Endodermal cell (in vitro differentiated cells): ENCODE measurements at regions not wholly inside any gene's neighbourhood (a gene's known extent, or its start where the extent isn't known, plus 50 kb on each side); places are given as distances from the start of the nearest gene placed in this dataset.

Source experiments
- DNase-seq: peaks from one replicate; pipeline ENCODE4 v3.0.0-alpha.2; 2017
- H3K27ac ChIP-seq: 2 replicates; pipeline ENCODE4 v1.5.1; 2013; ENCODE audit warnings: mild to moderate bottlenecking, low read depth, low read length, moderate library complexity
- H3K27me3 ChIP-seq: 2 replicates; pipeline ENCODE4 v1.6.1; 2013; ENCODE audit warnings: mild to moderate bottlenecking, low read length, moderate library complexity; ENCODE audit not compliant: insufficient read depth, control insufficient read depth, poor library complexity, severe bottlenecking
- H3K36me3 ChIP-seq: 2 replicates; pipeline ENCODE4 v1.7.0; 2013; ENCODE audit warnings: mild to moderate bottlenecking, low read length, moderate library complexity; ENCODE audit not compliant: control insufficient read depth, insufficient read depth
- H3K4me1 ChIP-seq: one replicate; pipeline ENCODE4 v1.7.0; 2013; ENCODE audit warnings: low read length; ENCODE audit not compliant: control insufficient read depth, insufficient read depth
- H3K4me3 ChIP-seq: 2 replicates; pipeline ENCODE4 v1.5.1; 2013; ENCODE audit warnings: mild to moderate bottlenecking, low read length, moderate library complexity
- H3K9ac ChIP-seq: 2 replicates; pipeline ENCODE4 v1.6.1; 2013; ENCODE audit warnings: mild to moderate bottlenecking, low read length, moderate library complexity; ENCODE audit not compliant: poor library complexity, severe bottlenecking; ENCODE audit errors: extremely low read depth
- H3K9me3 ChIP-seq: 2 replicates; pipeline ENCODE4 v1.6.1; 2013; ENCODE audit warnings: mild to moderate bottlenecking, low read length, moderate library complexity; ENCODE audit not compliant: control insufficient read depth
- H3K27ac Mint-ChIP-seq: 2 replicates; pipeline ENCODE4 v1.8.0; 2020; ENCODE audit warnings: mixed read lengths
- H3K27me3 Mint-ChIP-seq: 2 replicates; pipeline ENCODE4 v1.8.0; 2021; ENCODE audit warnings: mild to moderate bottlenecking, mixed read lengths; ENCODE audit not compliant: insufficient read depth
- H3K36me3 Mint-ChIP-seq: 2 replicates; pipeline ENCODE4 v1.8.0; 2020; ENCODE audit warnings: low read depth, mixed read lengths
- H3K4me1 Mint-ChIP-seq: 2 replicates; pipeline ENCODE4 v1.8.0; 2020; ENCODE audit warnings: mixed read lengths
- H3K4me3 Mint-ChIP-seq: 2 replicates; pipeline ENCODE4 v1.8.0; 2020; ENCODE audit warnings: mild to moderate bottlenecking, moderate library complexity, mixed read lengths
- H3K9me3 Mint-ChIP-seq: 2 replicates; pipeline ENCODE4 v1.8.0; 2020; ENCODE audit warnings: mild to moderate bottlenecking, mixed read lengths
- WGBS, 2 experiments: methylation state at CpG; one replicate each; pipeline versions ENCODE4 v1.1.5 to v1.1.7; 2013; ENCODE audit warnings: missing lambda C conversion rate in 2 of 2, mixed read lengths in 1 of 2; ENCODE audit not compliant: insufficient coverage in 1 of 2, insufficient read length in 1 of 2; 5-methylcytosine and 5-hydroxymethylcytosine counted together
- TF ChIP-seq, protein P1 (sequence below): fragments of 200-600 bp; sonication (generic); conservative IDR thresholded peaks from 2 replicates; pipeline ENCODE4 v1.5.0; 2021; ENCODE audit warnings: antibody characterized with exemption, mild to moderate bottlenecking

DNA sequence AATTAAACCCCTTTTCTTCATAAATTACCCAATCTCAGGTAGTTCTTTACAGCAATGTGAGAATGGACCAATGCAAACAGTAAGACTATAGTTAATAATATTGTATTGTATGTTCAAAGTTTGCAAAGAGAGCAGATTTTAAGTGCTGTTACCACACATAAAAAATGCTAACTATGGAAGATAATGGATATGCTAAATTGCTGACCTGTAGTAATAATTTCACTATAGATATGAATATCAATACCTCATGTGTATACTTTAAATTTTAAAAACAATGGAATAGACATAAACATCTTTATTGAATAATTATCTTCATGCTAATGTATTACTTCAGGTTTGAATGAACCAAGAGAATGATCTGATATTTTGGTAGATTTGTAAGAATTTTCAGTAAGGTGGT, 552.4 kb upstream of the CHRM3 start:
- H3K27me3 Mint-ChIP-seq = peaks cover 1% of the 10 kb centered on the region
- Histone ChIP-seq H3K4me1 (no peaks in the 10 kb centered on the region), H3K36me3 (no peaks in the 10 kb centered on the region), H3K27me3 (no peaks in the 10 kb centered on the region), H3K4me3 (no peak overlapping the region), H3K9ac (no peak overlapping the region), H3K9me3 (peaks cover 9% of the 10 kb centered on the region), H3K27ac (no peak overlapping the region)
- no peaks in the 10 kb centered on the region for H3K4me1 Mint-ChIP-seq
- no peak for DNase-seq
- no peak overlapping the region for H3K4me3 Mint-ChIP-seq
- TF ChIP-seq, protein P1, sequence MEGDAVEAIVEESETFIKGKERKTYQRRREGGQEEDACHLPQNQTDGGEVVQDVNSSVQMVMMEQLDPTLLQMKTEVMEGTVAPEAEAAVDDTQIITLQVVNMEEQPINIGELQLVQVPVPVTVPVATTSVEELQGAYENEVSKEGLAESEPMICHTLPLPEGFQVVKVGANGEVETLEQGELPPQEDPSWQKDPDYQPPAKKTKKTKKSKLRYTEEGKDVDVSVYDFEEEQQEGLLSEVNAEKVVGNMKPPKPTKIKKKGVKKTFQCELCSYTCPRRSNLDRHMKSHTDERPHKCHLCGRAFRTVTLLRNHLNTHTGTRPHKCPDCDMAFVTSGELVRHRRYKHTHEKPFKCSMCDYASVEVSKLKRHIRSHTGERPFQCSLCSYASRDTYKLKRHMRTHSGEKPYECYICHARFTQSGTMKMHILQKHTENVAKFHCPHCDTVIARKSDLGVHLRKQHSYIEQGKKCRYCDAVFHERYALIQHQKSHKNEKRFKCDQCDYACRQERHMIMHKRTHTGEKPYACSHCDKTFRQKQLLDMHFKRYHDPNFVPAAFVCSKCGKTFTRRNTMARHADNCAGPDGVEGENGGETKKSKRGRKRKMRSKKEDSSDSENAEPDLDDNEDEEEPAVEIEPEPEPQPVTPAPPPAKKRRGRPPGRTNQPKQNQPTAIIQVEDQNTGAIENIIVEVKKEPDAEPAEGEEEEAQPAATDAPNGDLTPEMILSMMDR = no peak
- H3K27ac Mint-ChIP-seq = no peak overlapping the region
- peaks cover 2% of the 10 kb centered on the region for H3K36me3 Mint-ChIP-seq
- H3K9me3 Mint-ChIP-seq = peaks cover 37% of the 10 kb centered on the region

DNA sequence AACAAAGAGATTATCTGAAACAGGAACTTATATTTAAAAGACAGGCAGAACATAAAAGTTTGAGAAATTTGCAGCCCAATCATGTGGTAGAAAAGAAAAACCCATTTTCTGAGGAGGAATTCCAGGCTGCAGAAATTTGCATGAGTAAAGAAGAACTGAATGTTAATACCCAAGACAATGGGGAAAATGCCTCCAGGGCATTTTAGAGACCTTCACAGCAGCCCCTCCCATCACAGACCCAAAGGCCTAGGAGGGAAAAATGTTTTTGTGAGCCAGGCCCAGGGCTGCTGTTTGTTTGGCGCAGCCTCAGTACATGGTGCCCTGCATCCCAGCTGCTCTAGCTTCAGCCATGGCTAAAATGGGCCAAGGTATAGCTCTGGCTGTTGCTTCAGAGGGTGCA, 554.3 kb upstream of the CHRM3 start:
- Mint-ChIP-seq H3K4me3 (no peak overlapping the region), H3K36me3 (peaks cover 2% of the 10 kb centered on the region), H3K9me3 (peaks cover 37% of the 10 kb centered on the region), H3K27me3 (peaks cover 1% of the 10 kb centered on the region), H3K27ac (no peak overlapping the region), H3K4me1 (no peaks in the 10 kb centered on the region)
- no peak overlapping the region for H3K9ac ChIP-seq
- H3K27me3 ChIP-seq = no peaks in the 10 kb centered on the region
- WGBS, 2 experiments = 95% methylated on average over 1 of the region's 1 CpG; no CpG with 5 or more reads in 1 of the 2 experiments
- no peak overlapping the region for H3K27ac ChIP-seq
- no peaks in the 10 kb centered on the region for H3K4me1 ChIP-seq
- no peak for DNase-seq
- H3K9me3 ChIP-seq = peaks cover 9% of the 10 kb centered on the region
- no peaks in the 10 kb centered on the region for H3K36me3 ChIP-seq
- TF ChIP-seq, protein P1 = no peak
- H3K4me3 ChIP-seq = no peak overlapping the region

DNA sequence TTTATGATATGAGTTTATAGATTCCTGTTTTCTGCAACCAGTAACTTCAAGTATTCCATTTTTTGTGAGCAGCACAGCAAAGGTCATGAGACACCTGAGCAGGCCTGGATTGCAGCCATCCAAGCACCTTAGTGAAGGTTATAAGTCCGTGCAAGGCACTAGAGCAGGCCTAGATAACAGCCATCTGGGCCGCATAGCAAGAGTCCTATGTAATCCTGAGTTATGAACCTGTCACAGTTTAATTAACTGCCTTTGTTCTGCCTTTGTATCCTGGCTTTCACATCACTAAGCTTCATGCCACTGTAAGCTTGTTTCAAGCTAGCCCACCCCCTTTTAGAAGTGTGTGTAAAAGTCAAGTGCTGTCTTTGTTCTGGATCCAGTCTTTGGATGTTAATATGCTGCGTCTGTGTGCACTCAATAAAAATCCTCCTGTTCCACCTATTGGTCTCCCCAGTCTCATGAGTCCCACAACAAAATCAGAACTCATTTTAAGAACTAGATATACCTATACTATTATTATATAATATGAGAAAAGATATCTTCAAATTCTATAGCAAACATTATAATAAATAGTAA, 556.2 kb upstream of the CHRM3 start:
- Histone ChIP-seq H3K36me3 (no peaks in the 10 kb centered on the region), H3K27ac (no peak overlapping the region), H3K9ac (no peak overlapping the region), H3K9me3 (peaks cover 9% of the 10 kb centered on the region), H3K4me3 (no peak overlapping the region), H3K27me3 (no peaks in the 10 kb centered on the region), H3K4me1 (no peaks in the 10 kb centered on the region)
- Mint-ChIP-seq H3K4me3 (no peak overlapping the region), H3K36me3 (peaks cover 2% of the 10 kb centered on the region), H3K27me3 (no peaks in the 10 kb centered on the region), H3K9me3 (peaks cover 37% of the 10 kb centered on the region), H3K4me1 (no peaks in the 10 kb centered on the region), H3K27ac (no peak overlapping the region)
- no peak for DNase-seq
- 79 to 88% methylated on average over 2 to 3 of the region's 3 CpGs for WGBS, 2 experiments
- TF ChIP-seq, protein P1 = no peak
